ENCODE measurements at regions not wholly inside any gene's neighbourhood (a gene's known extent, or its start where the extent isn't known, plus 50 kb on each side); places are given as distances from the start of the nearest gene placed in this dataset.

- TF ChIP-seq ZNF274 (IDR thresholded peaks at IDR 0.05; ENCODE audit: borderline replicate concordance, low read depth, low read length) (no peak), ATF3 (IDR thresholded peaks at IDR 0.05) (peak; percentile 40; the same call in 1 of the 2 replicates), ATF3 (CRISPR knock-in tag; conservative IDR thresholded peaks at IDR 0.05) (no peak)
- ChIA-PET POLR2A (interaction anchor here (1.9 kb wide), 1 partner anchor 44 kb away, joined by 4 read pairs; no protein-coding TSS in a partner anchor), CTCF (ENCODE audit: low intra/inter-chr PET ratio) (no interaction called here)
- Histone ChIP-seq H4K20me1 (replicated peaks; ENCODE audit: control insufficient read depth, insufficient read depth, low read length) (no peaks in the 10 kb centered on the region), H3K27ac (ENCODE audit: extremely low read depth, low read depth, low read length) (no peak overlapping the region), H3K9ac (ENCODE audit: insufficient read depth in 1 of 2, low read depth in 2 of 2, low read length in 2 of 2) (no peak overlapping the region), H3K27me3 (ENCODE audit: control insufficient read depth in 2 of 2, insufficient read depth in 2 of 2, low read length in 2 of 2) (no peaks in the 10 kb centered on the region), H3K4me2 (ENCODE audit: insufficient read depth, low read length) (no peak overlapping the region), H3K79me2 (ENCODE audit: control insufficient read depth, insufficient read depth, low read length) (no peaks in the 10 kb centered on the region), H3K36me3 (ENCODE audit: control insufficient read depth, insufficient read depth, low read length) (no peaks in the 10 kb centered on the region), H3K9me1 (ENCODE audit: control insufficient read depth, insufficient read depth, low read length) (no peaks in the 10 kb centered on the region), H3K4me3 (no peak overlapping the region), H3K9me3 (replicated peaks; ENCODE audit: control insufficient read depth, insufficient read depth, low read depth, low read length) (no peaks in the 10 kb centered on the region), H2AFZ (ENCODE audit: low read depth, low read length) (no peak overlapping the region), H3K4me1 (replicated peaks in 1 of 2; ENCODE audit: control insufficient read depth in 2 of 2, insufficient read depth in 2 of 2, low read length in 2 of 2) (peaks cover 0 to 11% of the 10 kb centered on the region in 2 experiments; a peak in 3 of 5 replicates)
- intact Hi-C loops (cut with micrococcal nuclease) (no loop called here), in situ Hi-C loops (cut with MboI) (no loop called here)
- FAIRE-seq (no peak), DNase-seq (ENCODE audit: extremely low read depth in 1 of 4, low spot score in 3 of 4) (no peak), ATAC-seq (no peak)
- 76% methylated on average over 1 of the region's 1 CpG for WGBS (ENCODE audit: insufficient coverage, low coverage, missing lambda C conversion rate)
- no TSS peak for BruUV-seq (replicated peaks)
Observed at GRCh38 chr1:70914224-70914623, 133.4 kb downstream of the PTGER3 start.

DNA sequence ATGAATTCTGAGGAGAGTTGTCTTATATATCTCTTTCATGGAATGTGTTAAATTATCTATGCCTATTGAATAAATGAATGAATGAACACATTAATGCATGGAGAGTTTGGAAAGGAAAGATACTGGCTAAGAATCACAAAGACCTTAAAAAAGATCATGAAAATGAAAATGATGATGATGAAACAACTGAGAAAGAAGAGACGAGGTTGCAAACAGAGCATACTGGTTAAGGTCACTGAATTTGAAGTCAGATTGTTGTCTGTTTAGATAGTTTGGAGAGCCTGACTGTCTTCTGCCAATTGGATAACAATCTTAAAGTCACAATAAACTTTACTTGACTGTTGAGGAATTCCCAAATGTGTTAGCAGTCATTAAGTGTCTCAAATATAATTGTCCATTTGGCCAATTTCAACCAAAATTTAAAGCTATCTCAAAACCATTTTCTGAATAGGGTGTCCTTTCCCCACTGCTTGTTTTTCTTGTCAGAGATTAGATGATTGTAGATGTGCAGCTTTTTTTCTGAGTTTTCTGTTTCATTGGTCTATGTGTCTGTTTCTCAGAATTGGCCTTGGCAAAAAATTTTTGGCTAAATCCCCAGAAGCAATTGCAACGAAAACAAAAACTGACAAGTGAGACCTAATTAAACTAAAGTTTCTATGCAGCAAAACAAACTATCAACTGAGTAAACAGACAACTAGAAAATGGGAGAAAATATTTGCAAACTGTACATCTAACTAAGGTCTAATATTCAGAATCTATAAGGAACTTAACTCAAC is 132.2 kb downstream of the PTGER3 start:
- in situ Hi-C loops (cut with MboI): no loop called here
- TF ChIP-seq CEBPG (CRISPR knock-in tag; IDR thresholded peaks at IDR 0.05) (no peak), CEBPG (tag; conservative IDR thresholded peaks at IDR 0.05 in 1 of 2, IDR thresholded peaks at IDR 0.05 in 1 of 2) (peak in 1 of 2 experiments; percentile 66; a peak in 2 of 4 replicates), NR2C2 (CRISPR knock-in tag; IDR thresholded peaks at IDR 0.05) (no peak), NR2C2 (tag; IDR thresholded peaks at IDR 0.05) (peak; percentile 29; the same call in 1 of the 2 replicates), TRIM24 (IDR thresholded peaks at IDR 0.05) (peak in 1 of 2 experiments; percentile 15; a peak in 1 of 4 replicates), ATF3 (IDR thresholded peaks at IDR 0.05) (peak; percentile 65), ATF3 (CRISPR knock-in tag; conservative IDR thresholded peaks at IDR 0.05) (no peak), CHD2 (IDR thresholded peaks at IDR 0.05; ENCODE audit: low read depth, low read length) (no peak)
- no peaks in the 10 kb centered on the region; a peak in 1 of 5 replicates for H3K4me1 ChIP-seq (replicated peaks in 1 of 2; ENCODE audit: control insufficient read depth in 2 of 2, insufficient read depth in 2 of 2, low read length in 2 of 2)
- WGBS (ENCODE audit: insufficient coverage, low coverage, missing lambda C conversion rate): 6% methylated on average over 2 of the region's 2 CpGs
- H3K27ac ChIP-seq (ENCODE audit: extremely low read depth, low read depth, low read length): peak overlapping the region; percentile 2; the same call in 1 of the 3 replicates
- ChIA-PET POLR2A (no interaction called here), CTCF (ENCODE audit: low intra/inter-chr PET ratio) (no interaction called here)
- FAIRE-seq (peak; percentile 70), DNase-seq (ENCODE audit: extremely low read depth in 1 of 4, low spot score in 3 of 4) (no peak), ATAC-seq (peak; percentile 49)
- H3K4me3 ChIP-seq: no peak overlapping the region
- no peak overlapping the region for H3K4me2 ChIP-seq (ENCODE audit: insufficient read depth, low read length)
- peak overlapping the region; percentile 1; the same call in 1 of the 2 replicates for H2AFZ ChIP-seq (ENCODE audit: low read depth, low read length)
- no peaks in the 10 kb centered on the region for H3K36me3 ChIP-seq (ENCODE audit: control insufficient read depth, insufficient read depth, low read length)
- H3K9me1 ChIP-seq (ENCODE audit: control insufficient read depth, insufficient read depth, low read length): no peaks in the 10 kb centered on the region
- no TSS peak for BruUV-seq (replicated peaks)
- no peaks in the 10 kb centered on the region for H4K20me1 ChIP-seq (replicated peaks; ENCODE audit: control insufficient read depth, insufficient read depth, low read length)
- no peaks in the 10 kb centered on the region for H3K79me2 ChIP-seq (ENCODE audit: control insufficient read depth, insufficient read depth, low read length)
- H3K9me3 ChIP-seq (replicated peaks; ENCODE audit: control insufficient read depth, insufficient read depth, low read depth, low read length): no peaks in the 10 kb centered on the region
- intact Hi-C loops (cut with micrococcal nuclease): no loop called here
- H3K9ac ChIP-seq (ENCODE audit: insufficient read depth in 1 of 2, low read depth in 2 of 2, low read length in 2 of 2): no peak overlapping the region
- no peaks in the 10 kb centered on the region for H3K27me3 ChIP-seq (ENCODE audit: control insufficient read depth in 2 of 2, insufficient read depth in 2 of 2, low read length in 2 of 2)

All from K562 (cell line).